ENCODE measurements at regions not wholly inside any gene's neighbourhood (a gene's known extent, or its start where the extent isn't known, plus 50 kb on each side); places are given as distances from the start of the nearest gene placed in this dataset.
A peak's percentile ranks its signal among the peaks of the same experiment; 100 is the strongest.
"Not testable (repeated sequence)": the region's sequence is repeated elsewhere in the genome, so short reads cannot be mapped to it uniquely, and the experiment has no call there.

DNA sequence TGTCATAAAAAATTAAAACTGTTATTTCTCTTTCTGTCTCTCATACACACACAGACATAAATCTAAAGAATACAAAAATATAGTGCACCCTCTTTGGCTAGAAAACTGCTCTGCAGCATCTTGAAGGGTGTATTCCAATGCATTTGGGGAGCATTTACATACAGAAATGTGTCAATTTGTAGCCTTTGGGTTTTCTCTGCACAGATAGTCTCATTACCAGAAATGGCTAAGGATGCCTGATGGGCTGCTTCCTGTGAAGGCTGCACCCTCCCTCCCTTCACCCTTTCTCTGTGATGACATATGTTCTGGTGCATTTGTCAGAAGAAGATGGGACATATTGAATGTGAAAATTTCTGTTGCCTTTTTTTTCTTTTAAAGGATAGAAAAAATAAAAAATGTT lies 1239.3 kb downstream of the CDH11 start:
- Histone ChIP-seq H3K27ac (no peak overlapping the region), H3K4me1 (no peaks in the 10 kb centered on the region), H3K36me3 (no peaks in the 10 kb centered on the region), H3K27me3 (no peaks in the 10 kb centered on the region), H3K4me3 (no peak overlapping the region), H3K9me3 (no peaks in the 10 kb centered on the region)
- TF ChIP-seq, protein P1, sequence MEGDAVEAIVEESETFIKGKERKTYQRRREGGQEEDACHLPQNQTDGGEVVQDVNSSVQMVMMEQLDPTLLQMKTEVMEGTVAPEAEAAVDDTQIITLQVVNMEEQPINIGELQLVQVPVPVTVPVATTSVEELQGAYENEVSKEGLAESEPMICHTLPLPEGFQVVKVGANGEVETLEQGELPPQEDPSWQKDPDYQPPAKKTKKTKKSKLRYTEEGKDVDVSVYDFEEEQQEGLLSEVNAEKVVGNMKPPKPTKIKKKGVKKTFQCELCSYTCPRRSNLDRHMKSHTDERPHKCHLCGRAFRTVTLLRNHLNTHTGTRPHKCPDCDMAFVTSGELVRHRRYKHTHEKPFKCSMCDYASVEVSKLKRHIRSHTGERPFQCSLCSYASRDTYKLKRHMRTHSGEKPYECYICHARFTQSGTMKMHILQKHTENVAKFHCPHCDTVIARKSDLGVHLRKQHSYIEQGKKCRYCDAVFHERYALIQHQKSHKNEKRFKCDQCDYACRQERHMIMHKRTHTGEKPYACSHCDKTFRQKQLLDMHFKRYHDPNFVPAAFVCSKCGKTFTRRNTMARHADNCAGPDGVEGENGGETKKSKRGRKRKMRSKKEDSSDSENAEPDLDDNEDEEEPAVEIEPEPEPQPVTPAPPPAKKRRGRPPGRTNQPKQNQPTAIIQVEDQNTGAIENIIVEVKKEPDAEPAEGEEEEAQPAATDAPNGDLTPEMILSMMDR (IDR thresholded peaks at IDR 0.05), result no peak
- intact Hi-C loops (cut with DNase I), result no loop called here
- ATAC-seq (no peak), DNase-seq (no peak)

DNA sequence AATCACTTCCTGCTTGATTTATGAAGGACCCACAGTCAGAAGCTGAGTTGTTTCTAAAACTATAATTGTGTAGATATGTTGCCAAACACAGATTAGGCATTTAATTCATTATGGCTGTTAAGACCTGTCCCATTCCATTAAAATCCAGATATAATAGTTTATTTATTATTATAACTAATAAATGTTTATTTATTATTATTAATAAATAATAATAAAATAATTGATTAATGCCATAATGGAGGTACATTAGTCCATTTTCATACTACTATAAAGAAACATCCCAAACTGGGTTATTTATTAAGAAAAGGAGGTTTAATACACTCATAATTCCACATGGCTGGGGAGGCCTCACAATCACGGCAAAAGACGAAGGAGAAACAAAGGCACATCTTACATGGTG lies 1240.9 kb downstream of the CDH11 start:
- no peak overlapping the region for H3K27ac ChIP-seq
- no peak overlapping the region for H3K4me3 ChIP-seq
- TF ChIP-seq, protein P1 (IDR thresholded peaks at IDR 0.05), result no peak
- intact Hi-C loops (cut with DNase I), result no loop called here
- DNase-seq (no peak), ATAC-seq (no peak)
- H3K36me3 ChIP-seq, result no peaks in the 10 kb centered on the region
- no peaks in the 10 kb centered on the region for H3K9me3 ChIP-seq
- no peaks in the 10 kb centered on the region for H3K27me3 ChIP-seq
- H3K4me1 ChIP-seq, result no peaks in the 10 kb centered on the region

DNA sequence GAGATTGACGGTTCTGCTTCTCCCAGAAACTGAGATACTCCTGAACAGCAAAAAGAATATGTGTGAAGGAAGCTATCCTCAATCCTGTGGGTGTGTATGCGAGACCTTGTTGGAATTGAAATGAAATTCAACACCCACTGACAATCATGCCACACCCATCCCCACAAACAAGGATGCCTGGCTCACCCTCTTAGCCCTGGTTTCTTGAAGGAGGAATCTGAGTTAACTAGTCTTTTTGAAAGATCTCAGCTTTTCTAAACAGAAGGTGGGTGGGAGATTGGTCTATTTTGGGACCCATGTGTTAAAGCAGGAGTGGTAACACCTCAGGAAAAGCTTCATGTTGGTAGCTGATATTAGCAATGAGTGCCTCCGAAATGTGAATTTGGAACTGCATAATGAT lies 1244.5 kb downstream of the CDH11 start:
- no peaks in the 10 kb centered on the region for H3K9me3 ChIP-seq
- H3K27ac ChIP-seq, result no peak overlapping the region
- H3K4me1 ChIP-seq, result no peaks in the 10 kb centered on the region
- H3K4me3 ChIP-seq, result no peak overlapping the region
- H3K27me3 ChIP-seq, result no peaks in the 10 kb centered on the region
- ATAC-seq, result no peak
- no peaks in the 10 kb centered on the region for H3K36me3 ChIP-seq
- intact Hi-C loops (cut with DNase I), result no loop called here
- DNase-seq, result no peak
- TF ChIP-seq, protein P1 (IDR thresholded peaks at IDR 0.05), result no peak

DNA sequence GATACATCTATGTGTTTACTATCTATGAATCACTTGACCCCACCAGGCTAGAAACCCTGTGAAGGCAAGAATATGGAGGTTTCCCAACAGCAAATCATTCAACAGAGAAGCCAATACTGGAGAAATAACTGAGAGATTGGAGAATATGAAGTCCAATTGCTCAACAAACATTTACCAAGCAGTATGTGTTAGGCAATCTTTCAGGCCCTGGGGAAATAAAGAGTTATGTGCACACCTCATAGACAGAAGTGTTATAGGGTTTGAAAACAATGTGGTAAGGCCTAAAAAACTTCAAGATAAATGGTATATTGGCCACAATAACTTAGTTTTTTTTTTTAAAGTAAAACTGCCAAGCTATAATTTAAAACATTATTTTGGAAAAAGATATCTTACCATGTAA lies 1245.8 kb downstream of the CDH11 start:
- H3K4me1 ChIP-seq, result no peaks in the 10 kb centered on the region
- H3K36me3 ChIP-seq, result no peaks in the 10 kb centered on the region
- TF ChIP-seq, protein P1 (IDR thresholded peaks at IDR 0.05), result no peak
- intact Hi-C loops (cut with DNase I), result no loop called here
- H3K9me3 ChIP-seq, result no peaks in the 10 kb centered on the region
- H3K27me3 ChIP-seq, result no peaks in the 10 kb centered on the region
- no peak overlapping the region for H3K4me3 ChIP-seq
- DNase-seq, result no peak
- H3K27ac ChIP-seq, result no peak overlapping the region
- no peak for ATAC-seq

DNA sequence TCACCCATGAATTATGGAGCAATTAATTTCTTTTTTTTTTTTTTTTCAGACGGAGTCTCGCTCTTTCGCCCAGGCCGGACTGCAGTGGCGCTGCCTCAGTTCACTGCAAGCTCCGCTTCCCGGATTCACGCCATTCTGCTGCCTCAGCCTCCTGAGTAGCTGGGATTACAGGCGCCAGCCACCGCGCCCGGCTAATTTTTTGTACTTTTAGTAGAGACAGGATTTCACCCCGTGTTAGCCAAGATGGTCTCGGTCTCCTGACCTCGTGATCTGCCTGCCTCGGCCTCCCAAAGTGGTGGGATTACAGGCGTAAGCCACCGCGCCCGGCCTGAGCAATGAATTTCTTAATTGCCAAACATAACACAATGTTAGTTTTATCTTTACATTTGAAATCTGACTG lies 1261.2 kb downstream of the CDH11 start:
- H3K36me3 ChIP-seq; H3K9me3 ChIP-seq; H3K27ac ChIP-seq; DNase-seq; ATAC-seq; H3K27me3 ChIP-seq; intact Hi-C loops (cut with DNase I); H3K4me3 ChIP-seq; H3K4me1 ChIP-seq: not testable (repeated sequence)

DNA sequence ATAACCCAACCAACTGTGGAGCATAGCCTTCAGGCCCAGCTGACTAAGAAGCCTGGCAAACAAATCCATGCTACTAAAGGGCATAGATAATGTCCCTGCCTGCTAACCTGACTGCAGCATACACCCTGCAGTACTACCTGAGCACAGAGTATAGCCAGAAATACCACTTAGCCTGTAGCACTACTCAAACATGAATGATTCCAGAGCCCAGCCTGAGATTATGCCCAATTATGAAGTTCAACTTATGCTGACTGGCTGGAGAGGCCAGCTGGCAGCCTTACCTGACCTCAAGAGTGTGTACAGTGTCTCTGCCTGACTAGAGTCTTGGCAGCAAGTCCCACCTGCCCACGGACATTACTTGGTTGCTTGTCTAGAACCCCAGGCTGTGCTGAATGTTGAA lies 1265.3 kb downstream of the CDH11 start:
- ATAC-seq, result peak; percentile 94
- TF ChIP-seq, protein P1 (IDR thresholded peaks at IDR 0.05), result no peak
- DNase-seq, result peak; percentile 71
- H3K4me1 ChIP-seq, result no peaks in the 10 kb centered on the region
- H3K4me3 ChIP-seq, result no peak overlapping the region
- H3K36me3 ChIP-seq, result no peaks in the 10 kb centered on the region
- intact Hi-C loops (cut with DNase I), result no loop called here
- no peaks in the 10 kb centered on the region for H3K27me3 ChIP-seq
- no peaks in the 10 kb centered on the region for H3K9me3 ChIP-seq
- H3K27ac ChIP-seq, result no peak overlapping the region

Data from upper lobe of right lung (tissue), 1 donor.